ENCODE measurements at regions not wholly inside any gene's neighbourhood (a gene's known extent, or its start where the extent isn't known, plus 50 kb on each side); places are given as distances from the start of the nearest gene placed in this dataset.
"Not testable (repeated sequence)": the region's sequence is repeated elsewhere in the genome, so short reads cannot be mapped to it uniquely, and the experiment has no call there.

DNA sequence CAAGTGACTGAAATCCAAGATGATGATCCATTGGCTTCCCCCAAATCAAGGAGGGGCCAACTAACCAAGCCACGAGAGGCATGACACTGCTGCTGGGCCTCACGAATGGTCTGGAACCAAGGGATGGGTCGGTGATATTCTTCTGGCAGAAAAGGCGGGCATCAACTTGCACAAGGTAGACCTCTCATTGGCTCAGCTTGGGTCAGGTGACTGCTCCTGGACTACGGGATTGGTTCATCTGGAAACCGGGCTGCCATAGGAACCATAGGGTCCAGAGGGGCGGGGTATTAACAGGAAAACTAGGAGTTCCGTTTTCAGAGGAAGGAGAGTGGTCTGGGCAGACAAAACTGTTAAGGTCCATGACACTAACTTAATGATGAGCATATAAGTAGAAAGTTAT lies 100.9 kb downstream of the TFAP2C start:
- DNase-seq, result no peak

DNA sequence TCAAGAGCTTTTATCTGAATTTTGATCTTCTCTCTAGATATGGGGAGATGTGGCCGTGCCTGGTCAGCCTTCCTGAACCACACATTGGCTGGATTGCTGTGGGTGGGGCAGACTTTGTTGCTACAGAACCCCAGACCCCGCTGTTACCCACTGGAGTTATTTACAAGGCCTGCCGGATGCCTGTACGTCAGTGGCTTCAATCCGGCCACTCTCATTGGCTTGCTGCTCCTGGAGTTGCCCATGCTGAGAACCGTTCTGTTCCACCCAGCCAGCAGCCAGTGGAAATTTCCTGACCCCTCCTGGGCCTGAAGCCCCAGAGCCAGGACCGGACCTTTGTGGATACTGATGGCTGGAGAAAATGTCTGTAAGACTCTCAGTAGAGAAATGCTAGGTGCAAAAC lies 101.9 kb downstream of the TFAP2C start:
- no peak for DNase-seq

DNA sequence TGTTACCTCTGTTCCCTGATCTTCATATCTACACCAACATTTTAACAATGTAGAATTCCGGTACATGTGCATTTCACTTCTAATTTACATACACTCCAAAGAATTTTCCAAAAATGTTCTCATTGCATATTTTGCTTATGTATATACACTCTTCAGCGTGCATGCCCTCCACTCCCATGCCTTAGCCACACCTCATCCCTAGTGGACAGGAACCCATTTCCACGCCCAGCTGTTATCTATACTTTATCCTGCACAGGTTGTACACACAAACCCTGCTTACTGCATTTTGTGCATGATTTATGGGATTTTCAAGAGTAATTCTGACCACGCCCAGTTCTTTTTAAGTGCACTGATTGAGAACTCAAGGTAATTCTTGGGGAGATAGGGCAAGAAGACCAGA lies 102.4 kb downstream of the TFAP2C start:
- DNase-seq, result no peak

DNA sequence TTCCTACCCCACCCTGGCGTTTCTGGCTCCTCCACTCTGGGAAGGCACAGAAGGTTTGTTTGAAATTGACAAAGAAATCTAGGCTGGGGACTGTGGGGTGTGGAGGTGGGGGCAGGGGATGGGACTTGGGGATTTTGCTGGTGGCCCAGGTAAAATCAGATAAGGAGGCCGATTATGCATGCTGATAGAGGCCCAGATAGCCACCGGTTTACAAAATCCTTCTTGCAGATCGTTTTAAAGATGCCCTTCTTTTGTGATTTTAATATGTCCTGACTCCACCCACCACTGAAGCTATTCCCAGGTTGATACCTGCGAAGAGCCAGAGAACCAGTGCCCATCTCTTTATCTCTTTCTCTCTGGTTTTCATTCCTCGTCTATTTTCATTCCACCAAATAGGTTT lies 104.9 kb downstream of the TFAP2C start:
- no peak for DNase-seq

DNA sequence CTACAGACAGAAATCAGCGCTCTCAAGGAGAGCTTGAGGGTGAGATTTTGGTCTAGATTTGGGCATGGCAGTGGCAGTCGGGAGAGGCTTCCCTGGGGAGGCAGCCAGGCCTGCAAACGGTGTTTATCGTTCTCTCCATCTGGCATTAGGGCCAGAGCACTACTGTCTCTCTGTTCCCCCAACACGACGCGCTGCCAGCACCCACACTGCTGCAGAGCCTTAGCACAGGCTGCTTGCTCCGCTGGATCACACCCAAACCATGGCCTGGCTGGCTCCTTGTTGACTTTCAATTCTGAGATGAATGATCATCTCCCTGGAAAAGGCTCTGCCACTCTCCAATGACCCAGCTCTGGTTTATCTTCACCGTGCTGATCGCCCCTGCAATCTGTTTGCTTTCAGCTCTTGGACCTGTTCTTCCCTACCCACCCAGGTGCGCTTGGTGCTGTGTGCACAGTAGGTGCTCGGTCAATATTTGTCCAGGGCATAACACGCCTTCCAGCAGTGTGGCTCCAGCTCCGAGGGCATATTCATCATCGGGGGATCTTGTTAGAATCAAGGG lies 106.1 kb downstream of the TFAP2C start:
- DNase-seq, result no peak

DNA sequence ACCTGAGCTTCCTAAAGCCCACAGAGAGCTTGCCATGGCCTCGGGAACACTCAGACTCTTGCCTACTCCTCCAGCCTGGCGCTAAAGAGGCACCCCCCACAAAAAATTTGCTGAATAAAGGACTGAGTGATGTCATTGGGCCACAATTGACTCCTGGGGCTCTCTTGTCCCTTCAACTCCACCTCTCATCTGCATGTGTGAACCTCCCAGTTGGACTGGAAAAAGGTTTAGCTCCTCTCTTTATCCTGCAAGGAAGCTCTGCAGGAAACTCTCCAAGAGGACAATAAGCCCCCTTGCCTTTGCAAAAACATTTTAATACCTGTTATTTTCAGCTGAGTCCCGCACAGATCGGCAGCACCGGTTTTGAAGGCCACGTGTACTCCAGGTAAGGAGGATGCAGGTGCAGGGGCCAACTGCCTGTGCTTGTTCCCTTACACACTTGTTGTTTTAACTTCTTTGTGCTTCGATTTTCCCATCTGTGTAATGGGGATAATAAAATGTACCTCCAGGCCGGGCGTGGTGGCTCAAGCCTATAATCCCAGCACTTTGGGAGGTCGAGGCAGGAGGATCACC lies 107.3 kb downstream of the TFAP2C start:
- no peak for DNase-seq

DNA sequence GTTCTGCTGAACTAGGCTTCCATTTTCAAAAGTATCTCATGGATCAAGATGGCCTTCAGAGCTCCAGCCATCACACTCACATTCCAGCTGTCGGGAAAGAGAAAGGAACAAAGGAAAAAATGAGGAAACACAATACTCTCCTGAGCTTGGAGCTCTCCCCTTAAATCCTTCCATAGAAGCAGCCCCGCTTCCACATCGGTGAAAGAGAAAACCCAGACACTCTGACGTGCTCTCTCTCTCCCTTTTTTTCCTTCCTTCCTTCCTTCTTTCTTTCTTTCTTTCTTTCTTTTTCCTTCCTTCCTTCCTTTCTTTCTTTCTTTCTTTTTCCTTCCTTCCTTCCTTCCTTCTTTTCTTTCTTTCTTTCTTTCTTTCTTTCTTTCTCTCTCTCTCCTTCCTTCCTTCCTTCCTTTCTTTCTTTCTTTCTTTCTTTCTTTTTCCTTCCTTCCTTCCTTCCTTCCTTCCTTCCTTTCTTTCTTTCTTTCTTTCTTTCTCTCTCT lies 115.3 kb downstream of the TFAP2C start:
- not testable (repeated sequence) for DNase-seq

DNA sequence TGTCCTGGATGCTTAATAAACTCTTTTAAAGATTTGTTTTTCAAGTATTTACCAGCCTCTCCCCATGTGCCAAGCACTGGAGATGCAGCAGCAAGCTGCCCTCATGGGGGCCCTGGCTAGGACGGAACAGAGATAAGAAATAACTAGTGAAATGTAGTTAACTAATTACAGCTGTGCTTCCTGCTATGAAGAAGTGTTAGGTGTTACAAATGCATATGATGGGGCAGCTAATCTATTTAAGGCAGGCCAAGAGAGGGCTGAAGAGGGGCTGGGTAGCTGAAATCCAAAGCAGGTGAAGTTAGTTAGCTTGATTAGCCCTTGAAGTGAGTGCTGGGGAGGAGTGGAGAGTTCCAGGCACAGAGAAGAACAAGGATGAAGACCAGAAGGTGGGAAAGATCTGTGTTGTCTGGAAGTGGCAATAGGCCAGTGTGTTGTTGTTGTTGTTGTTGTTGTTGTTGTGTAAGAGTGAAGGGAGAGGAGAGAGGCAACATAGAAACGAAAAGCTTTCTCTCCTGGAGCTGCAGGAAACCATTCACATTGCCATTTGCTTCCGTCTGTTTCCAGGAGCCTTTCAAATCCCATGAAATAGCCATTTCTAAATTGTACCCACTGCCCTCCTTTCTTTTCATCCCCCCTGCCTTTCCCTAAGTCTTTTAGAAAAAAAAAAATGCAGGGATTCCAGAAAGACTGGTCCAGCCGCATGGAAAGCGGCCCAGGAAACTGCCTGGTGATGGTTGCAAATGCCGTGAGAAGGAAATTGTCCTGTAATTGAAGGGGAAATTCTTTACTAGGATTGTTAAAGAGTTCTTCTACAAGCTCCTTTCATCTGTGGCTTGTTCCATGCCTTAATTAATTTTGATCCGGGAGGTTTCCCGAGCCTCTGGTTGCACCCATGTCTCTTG lies 119.6 kb downstream of the TFAP2C start:
- no peak for DNase-seq

DNA sequence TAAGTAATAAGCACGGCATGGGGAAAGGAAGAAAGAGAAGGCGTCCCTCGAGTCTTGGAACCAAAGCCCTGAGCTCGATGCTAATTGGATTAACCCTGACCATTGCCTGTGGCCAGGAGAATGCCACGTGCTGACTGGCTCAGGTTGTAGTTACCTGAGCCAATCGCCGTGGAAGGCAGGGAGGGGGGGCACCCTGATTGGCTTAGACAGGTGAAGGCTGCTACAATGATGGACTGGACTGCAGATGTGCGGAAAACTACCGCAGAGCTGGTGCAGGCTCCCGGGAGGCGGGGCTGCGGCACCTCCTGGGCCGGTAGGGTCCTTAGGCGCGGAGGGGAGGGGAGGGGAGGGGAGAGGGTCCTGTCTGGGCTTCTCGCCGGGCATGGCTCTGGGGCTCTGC lies 121.3 kb downstream of the TFAP2C start:
- DNase-seq, result no peak

DNA sequence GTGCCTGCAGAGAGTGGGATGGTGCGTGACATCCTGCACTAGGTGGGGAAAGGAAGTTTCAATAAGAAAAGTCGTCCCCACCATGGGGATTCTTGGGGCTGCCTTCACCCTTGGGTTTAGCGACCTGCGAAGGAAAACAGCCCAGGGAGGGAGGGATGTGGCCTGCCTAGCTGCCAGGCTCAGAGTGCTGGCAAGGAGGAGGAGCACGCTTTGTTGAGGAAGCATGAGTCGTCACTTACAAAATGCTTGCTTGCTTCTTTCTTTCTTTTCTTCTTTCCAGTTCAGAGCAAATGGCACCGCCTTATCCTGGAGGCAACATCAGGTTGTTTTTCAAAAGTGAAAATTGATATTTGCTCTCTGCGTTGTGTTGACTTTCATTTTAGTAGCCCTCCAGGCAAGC lies 123.2 kb downstream of the TFAP2C start:
- DNase-seq, result no peak

DNA sequence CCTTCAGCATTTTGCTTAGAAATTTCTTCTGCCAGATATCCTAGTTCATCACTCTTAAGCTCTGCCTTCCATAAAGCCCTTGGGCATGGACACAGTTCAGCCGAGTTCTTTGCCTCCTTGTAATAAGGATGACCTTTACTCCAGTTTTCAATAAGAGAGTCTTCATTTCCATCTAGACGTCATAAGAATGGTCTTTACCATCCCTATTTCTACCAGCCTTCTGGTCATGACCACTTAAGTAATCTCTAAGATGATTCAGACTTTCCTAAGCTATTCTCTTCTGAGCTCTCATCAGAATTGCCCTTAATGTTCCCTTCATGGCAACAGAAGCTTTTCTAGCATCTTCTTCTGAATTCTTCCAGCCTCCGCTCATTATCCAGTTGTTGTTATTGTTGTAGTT lies 126.1 kb downstream of the TFAP2C start:
- DNase-seq, result no peak

DNA sequence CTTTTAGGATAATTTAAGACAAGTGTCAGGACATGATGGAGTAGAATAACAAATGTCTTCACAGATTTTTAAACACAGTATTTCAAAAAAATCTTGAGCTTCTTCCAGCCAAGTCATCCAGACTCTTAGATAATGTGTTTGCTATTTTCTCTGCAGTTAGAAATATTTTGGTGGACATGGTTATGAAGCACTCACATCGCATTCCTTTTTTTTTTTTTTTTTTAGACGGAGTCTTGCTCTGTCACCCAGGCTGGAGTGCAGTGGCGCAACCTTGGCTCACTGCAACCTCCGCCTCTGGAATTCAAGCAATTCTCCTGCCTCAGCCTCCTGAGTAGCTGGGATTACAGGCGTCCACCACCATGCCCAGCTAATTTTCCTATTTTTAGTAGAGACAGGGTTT lies 127.6 kb downstream of the TFAP2C start:
- DNase-seq, result not testable (repeated sequence)

DNA sequence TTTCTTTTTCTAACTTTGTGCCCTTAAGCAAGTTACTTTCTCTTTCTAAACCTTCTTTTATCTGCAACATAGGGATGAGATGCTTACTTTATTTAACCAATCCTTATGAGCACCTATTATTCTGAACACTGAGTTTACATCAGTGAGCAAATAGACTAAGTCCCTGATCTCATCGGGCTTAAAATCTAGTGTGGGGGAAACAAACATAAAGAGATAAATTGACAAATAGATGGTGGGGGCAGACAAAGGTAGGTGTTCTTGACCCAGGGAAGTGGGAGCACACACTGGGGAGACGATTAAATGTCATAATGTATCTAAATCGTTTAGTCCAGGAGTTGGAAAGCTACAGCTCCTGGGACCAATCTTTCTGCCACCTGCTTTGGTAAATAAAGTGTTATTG lies 129.6 kb downstream of the TFAP2C start:
- DNase-seq, result no peak

DNA sequence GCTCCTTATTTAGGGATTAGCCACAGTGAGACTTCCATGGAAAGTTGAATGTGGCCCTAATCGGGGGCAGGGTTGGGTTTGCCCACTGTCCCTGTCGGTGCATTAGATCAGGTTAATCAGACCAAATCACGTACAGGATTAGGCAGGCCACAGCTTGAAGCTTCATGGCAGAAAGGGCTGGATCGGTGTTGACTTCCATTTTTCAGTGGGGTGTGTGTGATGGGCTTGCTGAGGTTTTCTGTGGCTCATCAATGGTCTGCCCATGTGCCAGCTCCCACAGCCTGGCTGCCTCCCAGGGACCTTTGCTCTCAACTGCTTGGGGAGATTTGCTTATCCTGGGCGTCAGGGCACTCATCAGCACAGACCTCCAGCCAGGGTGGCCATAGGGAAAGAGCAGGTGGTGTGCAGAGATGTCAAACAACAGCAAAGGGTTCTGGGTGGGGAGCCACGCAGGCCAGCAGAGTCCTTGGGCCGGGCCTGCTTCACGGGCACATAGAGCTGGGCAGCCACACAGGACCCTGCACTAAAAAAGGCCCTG lies 130.7 kb downstream of the TFAP2C start:
- no peak for DNase-seq

DNA sequence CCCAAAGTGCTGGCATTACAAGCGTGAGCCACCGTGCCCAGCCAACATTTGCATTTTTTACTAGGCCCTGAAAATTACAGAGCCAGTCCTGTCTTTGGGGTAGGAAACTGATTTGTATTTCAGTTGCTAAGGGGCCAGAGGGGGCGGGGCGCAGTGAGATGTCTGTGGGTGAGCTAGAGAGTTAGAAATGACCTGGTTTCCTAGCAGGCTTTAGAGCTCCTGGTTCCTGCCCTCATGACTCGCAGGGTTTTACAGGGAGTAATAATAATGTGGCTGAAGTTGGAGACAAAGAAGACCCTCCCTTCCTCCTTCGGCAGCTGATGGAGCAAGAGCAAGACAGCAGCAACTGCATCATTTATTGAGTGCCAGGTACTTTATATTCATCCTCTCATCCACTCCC lies 131.5 kb downstream of the TFAP2C start:
- no peak for DNase-seq

DNA sequence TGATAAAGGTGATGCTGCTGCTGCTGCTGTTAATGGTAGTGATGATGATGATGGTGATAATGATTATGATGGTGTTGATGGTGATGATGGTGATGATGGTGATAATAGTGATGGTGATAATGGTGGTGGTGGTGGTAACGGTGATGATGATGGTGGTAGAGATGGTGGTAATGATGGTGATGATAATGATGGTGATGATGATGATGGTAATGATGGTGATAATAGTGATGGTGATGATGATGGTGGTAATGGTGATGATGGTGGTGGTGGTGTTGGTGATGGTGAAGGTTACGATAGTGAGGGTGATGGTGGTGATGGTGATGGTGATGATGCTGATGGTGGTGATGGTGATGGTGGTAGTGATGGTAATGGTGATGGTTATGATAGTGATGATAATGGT lies 132.3 kb downstream of the TFAP2C start:
- no peak for DNase-seq

DNA sequence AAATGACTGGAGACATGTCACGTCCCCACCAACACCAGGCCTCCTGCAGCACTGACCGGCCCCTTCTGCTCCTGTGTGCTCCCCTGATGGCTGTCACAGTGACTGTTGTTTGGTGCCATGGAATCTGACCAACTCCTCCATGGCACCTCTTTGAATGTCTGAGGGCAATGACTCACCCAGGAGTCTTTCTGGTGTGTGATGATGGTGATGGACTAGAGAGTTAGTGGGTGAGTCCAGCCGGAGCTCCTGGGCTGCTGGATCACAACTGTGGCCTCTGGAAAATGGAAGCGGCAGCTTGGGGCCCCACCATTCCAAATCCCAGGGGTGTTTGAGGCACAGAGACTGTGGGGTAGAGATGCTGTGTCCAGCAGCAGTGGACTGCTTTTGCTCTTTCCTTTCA lies 133.3 kb downstream of the TFAP2C start:
- no peak for DNase-seq

DNA sequence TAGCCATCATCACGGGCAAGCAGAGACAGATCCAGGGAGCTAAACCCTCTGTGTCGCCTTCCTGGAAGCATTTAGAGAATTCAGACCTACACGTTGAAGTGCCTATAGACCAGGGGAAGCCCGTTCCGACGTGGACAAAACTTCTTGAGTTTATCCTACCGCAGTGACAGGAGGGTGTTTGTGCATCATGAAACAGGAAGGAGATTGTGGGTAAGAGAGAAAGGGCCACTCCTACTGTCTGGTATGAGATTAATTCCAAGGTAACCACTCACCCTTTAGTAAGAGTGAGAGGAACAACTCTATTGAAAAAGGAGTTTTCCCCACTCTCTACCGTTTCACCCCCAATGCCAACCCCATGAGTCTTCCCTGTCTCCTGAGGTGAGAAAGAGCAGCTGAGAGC lies 133.7 kb downstream of the TFAP2C start:
- no peak for DNase-seq

DNA sequence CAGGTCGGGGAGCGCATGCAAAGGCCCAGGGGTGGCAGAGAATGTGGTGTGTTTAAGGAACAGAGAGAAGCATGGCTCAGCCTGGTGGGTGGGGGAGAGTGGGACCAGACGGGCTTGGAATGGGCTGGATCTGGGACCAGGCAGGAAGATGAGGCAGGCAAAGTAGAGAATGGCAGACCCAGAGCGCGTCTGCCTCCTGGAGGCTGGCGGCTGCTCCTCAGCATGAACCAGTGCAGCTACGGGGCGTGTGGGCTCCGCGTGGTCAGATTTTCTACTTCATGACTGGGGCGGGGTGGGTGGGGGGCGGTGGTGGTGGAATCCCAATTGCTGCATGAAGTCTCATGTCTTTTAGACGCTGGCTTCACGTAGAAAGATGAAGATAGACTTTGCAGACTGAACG lies 135.6 kb downstream of the TFAP2C start:
- no peak for DNase-seq

DNA sequence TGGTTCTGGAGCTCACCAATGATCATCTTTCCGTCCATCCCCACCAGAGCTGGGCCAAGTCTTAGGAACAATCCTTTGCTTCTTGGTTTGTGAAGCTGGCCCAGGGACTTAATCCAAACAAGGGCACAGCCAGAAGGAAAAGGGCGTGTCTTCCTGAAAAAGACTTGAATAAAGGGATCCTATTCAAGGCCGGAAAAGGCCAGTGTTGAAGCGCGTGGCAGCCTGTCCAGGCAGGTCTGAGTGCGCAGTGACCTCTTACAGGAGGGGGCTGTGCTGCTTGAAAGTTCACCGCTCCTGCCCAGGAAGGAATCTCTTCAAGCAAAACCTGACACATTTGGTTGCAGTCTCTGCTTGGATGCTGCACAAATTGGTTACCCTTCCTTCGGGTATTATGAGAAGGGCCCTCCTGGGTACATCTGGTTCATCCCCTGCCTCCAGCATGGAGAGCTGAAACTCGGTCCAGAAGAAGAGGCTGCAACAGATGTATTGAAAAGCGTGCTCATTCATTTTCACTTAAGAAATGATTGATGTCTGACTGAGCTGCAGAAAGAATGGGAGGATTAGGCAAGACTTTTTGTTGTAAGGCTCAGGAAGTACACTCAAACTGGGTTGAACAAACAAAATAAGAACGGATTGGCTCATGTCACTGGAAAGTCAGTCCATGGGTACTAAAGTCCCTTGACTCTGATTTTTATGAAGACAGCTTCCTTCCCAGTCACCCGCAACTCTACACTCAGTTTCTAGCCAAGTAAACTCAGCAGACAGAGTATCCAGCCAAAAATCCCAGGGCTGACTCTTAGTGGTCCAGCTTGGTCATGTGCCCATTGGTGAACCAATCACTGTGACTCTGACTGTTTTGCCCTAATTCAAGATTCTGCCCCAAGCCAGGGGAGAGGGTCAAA lies 136.3 kb downstream of the TFAP2C start:
- DNase-seq, result no peak

DNA sequence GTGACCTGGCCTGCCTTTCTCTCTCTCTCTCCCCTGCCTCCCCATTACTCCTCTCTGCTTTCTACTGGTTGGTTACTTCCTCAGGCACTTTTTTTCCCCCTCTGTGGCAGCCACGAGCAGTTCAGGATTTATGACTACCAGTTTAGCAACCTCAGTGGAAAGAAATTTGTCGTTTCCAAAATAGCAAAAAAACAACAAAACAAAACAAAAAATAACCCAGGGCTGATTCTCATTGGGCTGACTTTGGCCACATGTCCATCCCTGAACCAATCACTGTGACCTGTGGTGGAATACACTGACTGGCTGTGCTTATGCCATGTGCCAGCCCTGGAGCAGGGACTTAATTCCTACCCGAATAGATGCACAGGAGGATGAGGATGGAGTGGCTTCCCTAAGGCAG lies 137.4 kb downstream of the TFAP2C start:
- DNase-seq, result no peak

DNA sequence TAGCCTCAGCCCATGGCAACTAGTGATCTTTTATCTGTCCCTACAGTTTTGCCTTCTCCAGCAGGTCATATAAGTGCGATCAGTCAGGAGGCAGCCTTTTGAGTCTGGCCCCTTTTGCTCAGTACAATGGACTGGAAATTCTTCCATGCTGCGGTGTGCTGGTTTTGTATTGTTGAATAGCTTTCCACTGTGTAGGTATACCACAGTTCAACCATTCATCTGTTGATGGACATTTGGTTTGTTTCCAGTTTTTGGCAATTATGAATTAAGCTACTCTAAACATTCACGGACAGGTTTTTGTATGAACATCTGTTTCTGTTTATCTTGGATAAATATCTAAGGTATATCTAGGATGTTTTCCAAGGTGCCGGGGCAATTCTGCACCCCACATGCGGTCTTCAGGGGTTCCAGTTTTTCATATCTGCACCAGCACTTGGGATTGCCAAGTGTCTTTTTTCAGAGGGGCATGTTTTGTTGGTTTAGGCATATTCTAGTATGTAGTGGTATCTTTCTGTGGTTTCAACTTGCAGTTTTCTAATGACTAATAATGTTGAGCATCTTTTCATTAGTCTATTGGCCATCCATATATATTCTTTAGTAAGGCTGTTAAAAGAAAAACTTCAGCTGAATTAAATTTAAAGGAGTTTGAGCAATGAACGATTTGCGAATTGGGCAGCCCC lies 141.0 kb downstream of the TFAP2C start:
- DNase-seq, result no peak
